ENCODE measurements at regions not wholly inside any gene's neighbourhood (a gene's known extent, or its start where the extent isn't known, plus 50 kb on each side); places are given as distances from the start of the nearest gene placed in this dataset.
A peak's percentile ranks its signal among the peaks of the same experiment; 100 is the strongest.

DNA sequence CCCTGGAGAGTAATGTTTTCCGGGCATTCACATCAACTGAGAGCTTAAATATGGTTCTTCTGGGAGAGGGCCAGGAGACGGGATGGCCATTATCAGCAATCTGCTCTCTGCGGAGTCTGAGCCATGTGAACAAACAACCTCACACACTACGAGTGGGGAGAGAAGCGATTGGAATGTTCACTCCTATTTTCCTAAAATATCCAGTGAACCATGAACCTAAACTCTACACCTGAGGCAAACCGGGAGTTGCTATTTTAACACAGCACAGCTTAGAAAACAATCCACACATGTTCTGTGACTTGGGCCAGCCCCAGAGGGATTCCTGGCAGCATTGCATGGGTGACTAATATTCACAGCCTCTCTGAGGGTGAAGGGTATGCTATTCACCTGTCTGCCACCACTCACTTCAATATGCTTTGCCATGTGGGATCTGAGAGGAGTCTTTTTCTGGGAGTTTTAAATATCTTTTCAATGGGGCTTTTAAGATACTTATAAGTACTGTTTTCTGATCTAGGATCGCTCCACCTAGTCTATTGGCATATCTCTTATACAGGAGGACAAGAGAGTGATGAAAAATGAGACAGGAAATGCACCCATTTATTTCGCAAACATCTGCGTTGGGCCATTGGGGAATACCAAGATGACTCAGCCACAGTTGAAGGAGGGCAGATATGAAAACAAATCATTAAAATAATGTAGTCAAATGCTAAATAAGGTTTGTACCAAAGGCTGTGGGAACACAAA is 72.6 kb upstream of the SERP2 start (continued):
- TF ChIP-seq POU2F2 (IDR thresholded peaks at IDR 0.05; ENCODE audit: borderline replicate concordance, low read depth, low read length): 0 out of 3 replicates have a peak, but pooled peaks have one; percentile 38
- TF ChIP-seq NFXL1 (IDR thresholded peaks at IDR 0.05; ENCODE audit: borderline replicate concordance): no peak
- TF ChIP-seq, protein P1, sequence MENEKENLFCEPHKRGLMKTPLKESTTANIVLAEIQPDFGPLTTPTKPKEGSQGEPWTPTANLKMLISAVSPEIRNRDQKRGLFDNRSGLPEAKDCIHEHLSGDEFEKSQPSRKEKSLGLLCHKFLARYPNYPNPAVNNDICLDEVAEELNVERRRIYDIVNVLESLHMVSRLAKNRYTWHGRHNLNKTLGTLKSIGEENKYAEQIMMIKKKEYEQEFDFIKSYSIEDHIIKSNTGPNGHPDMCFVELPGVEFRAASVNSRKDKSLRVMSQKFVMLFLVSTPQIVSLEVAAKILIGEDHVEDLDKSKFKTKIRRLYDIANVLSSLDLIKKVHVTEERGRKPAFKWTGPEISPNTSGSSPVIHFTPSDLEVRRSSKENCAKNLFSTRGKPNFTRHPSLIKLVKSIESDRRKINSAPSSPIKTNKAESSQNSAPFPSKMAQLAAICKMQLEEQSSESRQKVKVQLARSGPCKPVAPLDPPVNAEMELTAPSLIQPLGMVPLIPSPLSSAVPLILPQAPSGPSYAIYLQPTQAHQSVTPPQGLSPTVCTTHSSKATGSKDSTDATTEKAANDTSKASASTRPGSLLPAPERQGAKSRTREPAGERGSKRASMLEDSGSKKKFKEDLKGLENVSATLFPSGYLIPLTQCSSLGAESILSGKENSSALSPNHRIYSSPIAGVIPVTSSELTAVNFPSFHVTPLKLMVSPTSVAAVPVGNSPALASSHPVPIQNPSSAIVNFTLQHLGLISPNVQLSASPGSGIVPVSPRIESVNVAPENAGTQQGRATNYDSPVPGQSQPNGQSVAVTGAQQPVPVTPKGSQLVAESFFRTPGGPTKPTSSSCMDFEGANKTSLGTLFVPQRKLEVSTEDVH (IDR thresholded peaks at IDR 0.05; ENCODE audit: low read depth, partially characterized antibody): no peak
- TF ChIP-seq BCL11A (IDR thresholded peaks at IDR 0.05; ENCODE audit: low read depth, low read length): peak; percentile 39; the same call in 1 of the 2 replicates
- no peak for TF ChIP-seq TBL1XR1 (IDR thresholded peaks at IDR 0.05; ENCODE audit: low read depth, low read length)
- TF ChIP-seq NFIC (IDR thresholded peaks at IDR 0.05; ENCODE audit: low read depth, low read length): peak; percentile 55; the same call in 1 of the 2 replicates
- TF ChIP-seq, protein P2, sequence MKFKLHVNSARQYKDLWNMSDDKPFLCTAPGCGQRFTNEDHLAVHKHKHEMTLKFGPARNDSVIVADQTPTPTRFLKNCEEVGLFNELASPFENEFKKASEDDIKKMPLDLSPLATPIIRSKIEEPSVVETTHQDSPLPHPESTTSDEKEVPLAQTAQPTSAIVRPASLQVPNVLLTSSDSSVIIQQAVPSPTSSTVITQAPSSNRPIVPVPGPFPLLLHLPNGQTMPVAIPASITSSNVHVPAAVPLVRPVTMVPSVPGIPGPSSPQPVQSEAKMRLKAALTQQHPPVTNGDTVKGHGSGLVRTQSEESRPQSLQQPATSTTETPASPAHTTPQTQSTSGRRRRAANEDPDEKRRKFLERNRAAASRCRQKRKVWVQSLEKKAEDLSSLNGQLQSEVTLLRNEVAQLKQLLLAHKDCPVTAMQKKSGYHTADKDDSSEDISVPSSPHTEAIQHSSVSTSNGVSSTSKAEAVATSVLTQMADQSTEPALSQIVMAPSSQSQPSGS (IDR thresholded peaks at IDR 0.05; ENCODE audit: low read length): peak; percentile 55; the same call in 1 of the 2 replicates
- peak; percentile 48; the same call in 1 of the 2 replicates for TF ChIP-seq RELB (IDR thresholded peaks at IDR 0.05; ENCODE audit: low read depth)
- TF ChIP-seq KDM1A (IDR thresholded peaks at IDR 0.05; ENCODE audit: borderline replicate concordance): no peak
- 0 out of 2 replicates have a peak, but pooled peaks have one; percentile 40 for TF ChIP-seq TCF12 (IDR thresholded peaks at IDR 0.05; ENCODE audit: low read depth, low read length)
- TF ChIP-seq CREM (IDR thresholded peaks at IDR 0.05; ENCODE audit: low read depth): 0 out of 2 replicates have a peak, but pooled peaks have one; percentile 13
- 0 out of 2 replicates have a peak, but pooled peaks have one; percentile 27 for TF ChIP-seq CBX5 (IDR thresholded peaks at IDR 0.05; ENCODE audit: low read depth)
- 0 out of 2 replicates have a peak, but pooled peaks have one; percentile 47 for TF ChIP-seq FOXM1 (IDR thresholded peaks at IDR 0.05; ENCODE audit: low read depth, low read length)

Data from GM12878 (cell line).